GM12878 (cell line): ENCODE measurements at regions not wholly inside any gene's neighbourhood (a gene's known extent, or its start where the extent isn't known, plus 50 kb on each side); places are given as distances from the start of the nearest gene placed in this dataset.
A peak's percentile ranks its signal among the peaks of the same experiment; 100 is the strongest.

Source experiments
- ATAC-seq: fragments of 200-7000 bp; cut with Tn5 transposase; 3 replicates; pipeline ENCODE4 v1.9.1; 2020; ENCODE audit warnings: mild to moderate bottlenecking, moderate library complexity
- BruUV-seq: library from RNA; stranded (reverse); fragments of 400-500 nt; replicated peaks from 2 replicates; lab custom pipeline; 2021; lab: Mats Ljungman, UMichigan
- CTCF ChIA-PET: fragments of 300-600 bp; sonication (Branson Sonifier 250); formaldehyde crosslinking; extraction: SDS; loops from one replicate; lab custom pipeline; 2021; ENCODE audit warnings: inconsistent platforms; lab: Yijun Ruan, JAX
- POLR2A ChIA-PET: fragments of 350-600 bp; formaldehyde crosslinking; extraction: SDS; loops from one replicate; lab custom pipeline; 2021; ENCODE audit warnings: inconsistent platforms; lab: Charles Lee
- RAD21 ChIA-PET: fragments of 300-600 bp; sonication (Branson Sonifier 250); formaldehyde crosslinking; loops from one replicate; lab custom pipeline; 2023; ENCODE audit warnings: antibody characterized with exemption; ENCODE audit not compliant: unreplicated experiment; lab: Charles Lee
- SMC1A ChIA-PET: fragments of 300-600 bp; sonication (Branson Sonifier 250); formaldehyde crosslinking; loops from one replicate; lab custom pipeline; 2023; ENCODE audit not compliant: unreplicated experiment, uncharacterized antibody; lab: Charles Lee
- DNase-seq: peaks from one replicate; pipeline ENCODE4 v3.0.0-alpha.2; 2011; ENCODE audit warnings: low read depth, low spot score
- FAIRE-seq: peaks from 3 replicates; lab custom pipeline; 2011; peaks lifted over from hg19 to GRCh38; lab: Jason Lieb, UNC
- H2AFZ ChIP-seq: 2 replicates; pipeline ENCODE4 v1.6.0; 2011; ENCODE audit warnings: low read depth, low read length, control low read depth; ENCODE audit not compliant: control insufficient read depth
- H3K27ac ChIP-seq: 2 replicates; pipeline ENCODE4 v1.5.1; 2011; ENCODE audit warnings: control low read depth; ENCODE audit not compliant: control insufficient read depth, insufficient read depth
- H3K27me3 ChIP-seq, 2 experiments: replicated peaks in 1 of 2; 2 replicates each; pipeline versions ENCODE4 v1.6.0 to v1.6.1; 2011; ENCODE audit warnings: low read length in 1 of 2; ENCODE audit not compliant: control insufficient read depth in 2 of 2, insufficient read depth in 2 of 2
- H3K36me3 ChIP-seq, 2 experiments: 2 replicates each; pipeline ENCODE4 v1.5.1; 2011; ENCODE audit warnings: low read length in 1 of 2; ENCODE audit not compliant: control insufficient read depth in 2 of 2, insufficient read depth in 2 of 2
- H3K4me1 ChIP-seq: 2 replicates; pipeline ENCODE4 v1.6.1; 2011; ENCODE audit warnings: mild to moderate bottlenecking, low read length, moderate library complexity, mixed read lengths; ENCODE audit not compliant: control insufficient read depth, insufficient read depth
- H3K4me2 ChIP-seq: 2 replicates; pipeline ENCODE4 v1.6.0; 2011; ENCODE audit warnings: control low read depth; ENCODE audit not compliant: control insufficient read depth, insufficient read depth
- H3K4me3 ChIP-seq: fragments of 200-600 bp; sonication (generic); 2 replicates; pipeline ENCODE4 v1.5.1; 2016
- H3K79me2 ChIP-seq: 2 replicates; pipeline ENCODE4 v1.6.0; 2011; ENCODE audit warnings: low read length; ENCODE audit not compliant: control insufficient read depth, insufficient read depth
- H3K9ac ChIP-seq: 2 replicates; pipeline ENCODE4 v1.8.0; 2011; ENCODE audit warnings: low read length, control low read depth, mixed read lengths; ENCODE audit not compliant: control insufficient read depth, insufficient read depth
- H3K9me3 ChIP-seq: replicated peaks from 3 replicates; pipeline ENCODE4 v1.5.1; 2011; ENCODE audit warnings: mild to moderate bottlenecking, low read length; ENCODE audit not compliant: control insufficient read depth, insufficient read depth
- H4K20me1 ChIP-seq: 2 replicates; pipeline ENCODE4 v1.6.0; 2011; ENCODE audit not compliant: control insufficient read depth, insufficient read depth
- CHD1 ChIP-seq: IDR thresholded peaks from 2 replicates; pipeline ENCODE4 v1.6.1; 2012; ENCODE audit warnings: low read depth, low read length, improper control_type of control experiment
- CREB1 ChIP-seq: IDR thresholded peaks from 2 replicates; pipeline ENCODE4 v1.6.1; 2012; ENCODE audit warnings: low read depth, mild to moderate bottlenecking, inconsistent platforms
- HDGF ChIP-seq: fragments of 450-650 bp; IDR thresholded peaks from 2 replicates; pipeline ENCODE4 v1.6.1; 2016; ENCODE audit warnings: antibody characterized with exemption
- IKZF1 ChIP-seq: fragments of 450-650 bp; conservative IDR thresholded peaks from 2 replicates; pipeline ENCODE4 v1.6.1; 2017; ENCODE audit warnings: antibody characterized with exemption, mild to moderate bottlenecking
- MYB ChIP-seq: fragments of 150-350 bp; IDR thresholded peaks from 2 replicates; pipeline ENCODE4 v1.6.1; 2014; ENCODE audit warnings: mild to moderate bottlenecking, low read depth, low read length, borderline replicate concordance
- NRF1 ChIP-seq: conservative IDR thresholded peaks from 2 replicates; pipeline ENCODE4 v1.6.1; 2011; ENCODE audit warnings: mild to moderate bottlenecking, low read depth, low read length, improper control_type of control experiment
- PAX5 ChIP-seq: IDR thresholded peaks from 2 replicates; pipeline ENCODE4 v1.6.1; 2011; ENCODE audit warnings: low read depth, low read length, borderline replicate concordance
- PML ChIP-seq: IDR thresholded peaks from 2 replicates; pipeline ENCODE4 v1.6.1; 2012; ENCODE audit warnings: low read length, inconsistent platforms
- RUNX3 ChIP-seq: IDR thresholded peaks from 2 replicates; pipeline ENCODE4 v1.6.1; 2012; ENCODE audit warnings: low read length, inconsistent platforms
- SUZ12 ChIP-seq: fragments of 200-600 bp; sonication (generic); IDR thresholded peaks from one replicate; pipeline ENCODE4 v1.6.1; 2018; ENCODE audit warnings: antibody characterized with exemption, mild to moderate bottlenecking; ENCODE audit not compliant: unreplicated experiment
- TBL1XR1 ChIP-seq: IDR thresholded peaks from 2 replicates; pipeline ENCODE4 v1.6.1; 2012; ENCODE audit warnings: low read depth, low read length, improper control_type of control experiment
- WGBS: methylation state at CpG from one replicate; pipeline ENCODE4 v1.1.6; 2016; ENCODE audit warnings: low lambda C conversion rate; ENCODE audit not compliant: insufficient replicate concordance, insufficient coverage; ENCODE audit errors: missing lambda C conversion rate; 5-methylcytosine and 5-hydroxymethylcytosine counted together
- in situ Hi-C: fragments of 300-500 bp; cut with MboI; formaldehyde crosslinking; loops from 9 replicates; pipeline ENCODE4 v1.14.3; 2018; ENCODE audit warnings: mixed read lengths
- intact Hi-C: fragments of 100-400 bp; cut with micrococcal nuclease; formaldehyde crosslinking; loops from one replicate; pipeline ENCODE4 v1.14.2; 2022; ENCODE audit not compliant: unreplicated experiment
- TF ChIP-seq, protein P1 (sequence below), 3 experiments: IDR thresholded peaks in 2 of 3; conservative IDR thresholded peaks in 1 of 3; 2 replicates each; pipeline ENCODE4 v1.5.1; 2011; ENCODE audit warnings: low read depth in 3 of 3, low read length in 3 of 3, mild to moderate bottlenecking in 3 of 3, control low read depth in 2 of 3, moderate library complexity in 2 of 3, inconsistent platforms in 1 of 3, mixed read lengths in 1 of 3; ENCODE audit not compliant: control insufficient read depth in 2 of 3, insufficient read depth in 1 of 3; ENCODE audit errors: extremely low read depth in 1 of 3
- TF ChIP-seq, protein P2 (sequence below): fragments of 450-650 bp; IDR thresholded peaks from 2 replicates; pipeline ENCODE4 v1.6.1; 2017; ENCODE audit warnings: antibody characterized with exemption, mild to moderate bottlenecking, moderate library complexity

- TF ChIP-seq IKZF1: no peak
- TF ChIP-seq CHD1: no peak
- TF ChIP-seq RUNX3: no peak
- no peak for TF ChIP-seq CREB1
- TF ChIP-seq PAX5: no peak
- Histone ChIP-seq H3K9ac (no peak overlapping the region), H3K36me3 (no peaks in the 10 kb centered on the region), H3K4me3 (no peak overlapping the region), H3K9me3 (no peaks in the 10 kb centered on the region), H3K4me1 (no peaks in the 10 kb centered on the region), H3K27ac (no peak overlapping the region), H3K4me2 (no peak overlapping the region), H3K79me2 (no peaks in the 10 kb centered on the region), H3K27me3 (no peaks in the 10 kb centered on the region; a peak in 2 of 4 replicates), H2AFZ (no peak overlapping the region), H4K20me1 (no peaks in the 10 kb centered on the region)
- ChIA-PET CTCF (no interaction called here), POLR2A (no interaction called here), SMC1A (interaction anchor here (1.5 kb wide), 1 partner anchor 15 kb away, joined by 4 read pairs; no protein-coding TSS in a partner anchor), RAD21 (no interaction called here)
- no peak for DNase-seq
- in situ Hi-C loops: no loop called here
- no TSS peak for BruUV-seq
- ATAC-seq: no peak
- no peak for FAIRE-seq
- intact Hi-C loops: no loop called here
- WGBS: 36% methylated on average over 4 of the region's 4 CpGs
Measured at GRCh38 chr9:119827526-119827925, 458.3 kb upstream of the BRINP1 start.

- ChIA-PET SMC1A (no interaction called here), CTCF (no interaction called here), RAD21 (no interaction called here), POLR2A (no interaction called here)
- no peaks in the 10 kb centered on the region for H3K9me3 ChIP-seq
- BruUV-seq: no TSS peak
- no peak overlapping the region for H3K4me3 ChIP-seq
- H2AFZ ChIP-seq: no peak overlapping the region
- intact Hi-C loops (no loop called here), in situ Hi-C loops (no loop called here)
- DNase-seq (no peak), FAIRE-seq (peak; percentile 18), ATAC-seq (no peak)
- no peak overlapping the region for H3K4me2 ChIP-seq
- no peaks in the 10 kb centered on the region for H3K79me2 ChIP-seq
- 4% methylated on average over 4 of the region's 4 CpGs for WGBS
- no peak overlapping the region for H3K27ac ChIP-seq
- no peaks in the 10 kb centered on the region for H3K36me3 ChIP-seq
- H4K20me1 ChIP-seq: no peaks in the 10 kb centered on the region
- no peaks in the 10 kb centered on the region for H3K4me1 ChIP-seq
- no peaks in the 10 kb centered on the region; a peak in 2 of 4 replicates for H3K27me3 ChIP-seq
- H3K9ac ChIP-seq: no peak overlapping the region
- TF ChIP-seq PML (no peak), SUZ12 (no peak), MYB (no peak), NRF1 (no peak), HDGF (no peak), TBL1XR1 (no peak)
- TF ChIP-seq, protein P1, sequence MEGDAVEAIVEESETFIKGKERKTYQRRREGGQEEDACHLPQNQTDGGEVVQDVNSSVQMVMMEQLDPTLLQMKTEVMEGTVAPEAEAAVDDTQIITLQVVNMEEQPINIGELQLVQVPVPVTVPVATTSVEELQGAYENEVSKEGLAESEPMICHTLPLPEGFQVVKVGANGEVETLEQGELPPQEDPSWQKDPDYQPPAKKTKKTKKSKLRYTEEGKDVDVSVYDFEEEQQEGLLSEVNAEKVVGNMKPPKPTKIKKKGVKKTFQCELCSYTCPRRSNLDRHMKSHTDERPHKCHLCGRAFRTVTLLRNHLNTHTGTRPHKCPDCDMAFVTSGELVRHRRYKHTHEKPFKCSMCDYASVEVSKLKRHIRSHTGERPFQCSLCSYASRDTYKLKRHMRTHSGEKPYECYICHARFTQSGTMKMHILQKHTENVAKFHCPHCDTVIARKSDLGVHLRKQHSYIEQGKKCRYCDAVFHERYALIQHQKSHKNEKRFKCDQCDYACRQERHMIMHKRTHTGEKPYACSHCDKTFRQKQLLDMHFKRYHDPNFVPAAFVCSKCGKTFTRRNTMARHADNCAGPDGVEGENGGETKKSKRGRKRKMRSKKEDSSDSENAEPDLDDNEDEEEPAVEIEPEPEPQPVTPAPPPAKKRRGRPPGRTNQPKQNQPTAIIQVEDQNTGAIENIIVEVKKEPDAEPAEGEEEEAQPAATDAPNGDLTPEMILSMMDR (IDR thresholded peaks at IDR 0.05 in 2 of 3, conservative IDR thresholded peaks at IDR 0.05 in 1 of 3; ENCODE audit: control insufficient read depth in 2 of 3, extremely low read depth in 1 of 3, insufficient read depth in 1 of 3, low read depth in 3 of 3, low read length in 3 of 3): no peak
- TF ChIP-seq, protein P2, sequence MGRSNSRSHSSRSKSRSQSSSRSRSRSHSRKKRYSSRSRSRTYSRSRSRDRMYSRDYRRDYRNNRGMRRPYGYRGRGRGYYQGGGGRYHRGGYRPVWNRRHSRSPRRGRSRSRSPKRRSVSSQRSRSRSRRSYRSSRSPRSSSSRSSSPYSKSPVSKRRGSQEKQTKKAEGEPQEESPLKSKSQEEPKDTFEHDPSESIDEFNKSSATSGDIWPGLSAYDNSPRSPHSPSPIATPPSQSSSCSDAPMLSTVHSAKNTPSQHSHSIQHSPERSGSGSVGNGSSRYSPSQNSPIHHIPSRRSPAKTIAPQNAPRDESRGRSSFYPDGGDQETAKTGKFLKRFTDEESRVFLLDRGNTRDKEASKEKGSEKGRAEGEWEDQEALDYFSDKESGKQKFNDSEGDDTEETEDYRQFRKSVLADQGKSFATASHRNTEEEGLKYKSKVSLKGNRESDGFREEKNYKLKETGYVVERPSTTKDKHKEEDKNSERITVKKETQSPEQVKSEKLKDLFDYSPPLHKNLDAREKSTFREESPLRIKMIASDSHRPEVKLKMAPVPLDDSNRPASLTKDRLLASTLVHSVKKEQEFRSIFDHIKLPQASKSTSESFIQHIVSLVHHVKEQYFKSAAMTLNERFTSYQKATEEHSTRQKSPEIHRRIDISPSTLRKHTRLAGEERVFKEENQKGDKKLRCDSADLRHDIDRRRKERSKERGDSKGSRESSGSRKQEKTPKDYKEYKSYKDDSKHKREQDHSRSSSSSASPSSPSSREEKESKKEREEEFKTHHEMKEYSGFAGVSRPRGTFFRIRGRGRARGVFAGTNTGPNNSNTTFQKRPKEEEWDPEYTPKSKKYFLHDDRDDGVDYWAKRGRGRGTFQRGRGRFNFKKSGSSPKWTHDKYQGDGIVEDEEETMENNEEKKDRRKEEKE: no peak
Measured at GRCh38 chr9:119827126-119827525, 457.9 kb upstream of the BRINP1 start.
